Liver (tissue), 3 donors: ENCODE measurements at regions not wholly inside any gene's neighbourhood (a gene's known extent, or its start where the extent isn't known, plus 50 kb on each side); places are given as distances from the start of the nearest gene placed in this dataset.

Source experiments
- CTCF ChIP-seq: fragments of 150-350 bp; IDR thresholded peaks from 2 replicates; pipeline ENCODE4 v1.5.1; 2017; ENCODE audit warnings: improper control_type of control experiment, low read depth, low read length; ENCODE audit not compliant: missing input control
- EGR1 ChIP-seq, 2 donors: IDR thresholded peaks; 2 replicates each; pipeline ENCODE4 v1.6.1; 2016 to 2018; ENCODE audit warnings: antibody characterized with exemption in 2 of 2, low read depth in 2 of 2
- HNF4G ChIP-seq: IDR thresholded peaks from 2 replicates; pipeline ENCODE4 v1.6.1; 2016; ENCODE audit warnings: antibody characterized with exemption
- JUND ChIP-seq, 2 donors: IDR thresholded peaks; 2 replicates each; pipeline ENCODE4 v1.6.1; 2016; ENCODE audit warnings: antibody characterized with exemption in 2 of 2
- RAD21 ChIP-seq, 2 donors: IDR thresholded peaks; 2 replicates each; pipeline ENCODE4 v1.6.1; 2016; ENCODE audit warnings: antibody characterized with exemption in 2 of 2, mild to moderate bottlenecking in 2 of 2
- RXRA ChIP-seq, 2 donors: IDR thresholded peaks; 2 replicates each; pipeline ENCODE4 v1.6.1; 2017 to 2018; ENCODE audit warnings: antibody characterized with exemption in 2 of 2, mild to moderate bottlenecking in 1 of 2
- YY1 ChIP-seq: IDR thresholded peaks from 2 replicates; pipeline ENCODE4 v1.6.1; 2016; ENCODE audit warnings: antibody characterized with exemption, mild to moderate bottlenecking
- TF ChIP-seq, protein P1 (sequence below): IDR thresholded peaks from 2 replicates; pipeline ENCODE4 v1.6.1; 2016; ENCODE audit warnings: antibody characterized with exemption, mild to moderate bottlenecking
- TF ChIP-seq, protein P2 (sequence below): IDR thresholded peaks from 2 replicates; pipeline ENCODE4 v1.6.1; 2016; ENCODE audit warnings: antibody characterized with exemption
- donor health status: healthy.
- donor health status: healthy.

DNA sequence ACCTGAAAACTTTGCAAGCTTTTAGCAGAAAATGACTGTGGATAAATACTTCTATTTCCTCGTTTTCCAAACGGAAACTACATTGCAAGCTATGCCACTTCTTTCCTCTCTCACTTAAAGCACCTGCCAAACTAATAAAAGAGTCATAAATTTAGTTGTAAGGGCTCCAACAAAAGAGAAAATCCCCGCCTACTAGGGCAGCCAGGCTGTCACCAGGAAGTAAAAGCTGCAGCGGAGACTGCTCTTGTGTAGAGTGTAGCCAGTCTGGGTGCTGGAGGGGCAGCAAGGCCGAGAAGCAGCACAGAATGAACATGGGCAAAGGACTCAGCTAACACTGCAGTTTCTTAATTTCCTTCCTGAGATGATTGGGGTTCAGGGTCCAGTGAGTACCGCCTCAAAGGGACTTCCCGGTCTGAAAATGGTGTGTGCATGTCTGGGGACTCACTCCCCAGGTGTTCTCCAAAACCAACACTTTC is 89.3 kb upstream of the MAML3 start:
- TF ChIP-seq, protein P1, sequence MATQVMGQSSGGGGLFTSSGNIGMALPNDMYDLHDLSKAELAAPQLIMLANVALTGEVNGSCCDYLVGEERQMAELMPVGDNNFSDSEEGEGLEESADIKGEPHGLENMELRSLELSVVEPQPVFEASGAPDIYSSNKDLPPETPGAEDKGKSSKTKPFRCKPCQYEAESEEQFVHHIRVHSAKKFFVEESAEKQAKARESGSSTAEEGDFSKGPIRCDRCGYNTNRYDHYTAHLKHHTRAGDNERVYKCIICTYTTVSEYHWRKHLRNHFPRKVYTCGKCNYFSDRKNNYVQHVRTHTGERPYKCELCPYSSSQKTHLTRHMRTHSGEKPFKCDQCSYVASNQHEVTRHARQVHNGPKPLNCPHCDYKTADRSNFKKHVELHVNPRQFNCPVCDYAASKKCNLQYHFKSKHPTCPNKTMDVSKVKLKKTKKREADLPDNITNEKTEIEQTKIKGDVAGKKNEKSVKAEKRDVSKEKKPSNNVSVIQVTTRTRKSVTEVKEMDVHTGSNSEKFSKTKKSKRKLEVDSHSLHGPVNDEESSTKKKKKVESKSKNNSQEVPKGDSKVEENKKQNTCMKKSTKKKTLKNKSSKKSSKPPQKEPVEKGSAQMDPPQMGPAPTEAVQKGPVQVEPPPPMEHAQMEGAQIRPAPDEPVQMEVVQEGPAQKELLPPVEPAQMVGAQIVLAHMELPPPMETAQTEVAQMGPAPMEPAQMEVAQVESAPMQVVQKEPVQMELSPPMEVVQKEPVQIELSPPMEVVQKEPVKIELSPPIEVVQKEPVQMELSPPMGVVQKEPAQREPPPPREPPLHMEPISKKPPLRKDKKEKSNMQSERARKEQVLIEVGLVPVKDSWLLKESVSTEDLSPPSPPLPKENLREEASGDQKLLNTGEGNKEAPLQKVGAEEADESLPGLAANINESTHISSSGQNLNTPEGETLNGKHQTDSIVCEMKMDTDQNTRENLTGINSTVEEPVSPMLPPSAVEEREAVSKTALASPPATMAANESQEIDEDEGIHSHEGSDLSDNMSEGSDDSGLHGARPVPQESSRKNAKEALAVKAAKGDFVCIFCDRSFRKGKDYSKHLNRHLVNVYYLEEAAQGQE = no peak
- TF ChIP-seq RAD21 (IDR thresholded peaks at IDR 0.05) (no peak), YY1 (no peak), CTCF (no peak), RXRA (IDR thresholded peaks at IDR 0.05) (no peak), HNF4G (no peak), EGR1 (IDR thresholded peaks at IDR 0.05; ENCODE audit: low read depth in 2 of 2) (no peak), JUND (IDR thresholded peaks at IDR 0.05) (no peak)
- TF ChIP-seq, protein P2, sequence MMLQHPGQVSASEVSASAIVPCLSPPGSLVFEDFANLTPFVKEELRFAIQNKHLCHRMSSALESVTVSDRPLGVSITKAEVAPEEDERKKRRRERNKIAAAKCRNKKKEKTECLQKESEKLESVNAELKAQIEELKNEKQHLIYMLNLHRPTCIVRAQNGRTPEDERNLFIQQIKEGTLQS = no peak
